SK-N-SH treated with all-trans-retinoic acid at 6 μM for 48 hours (cell line): ENCODE measurements at regions not wholly inside any gene's neighbourhood (a gene's known extent, or its start where the extent isn't known, plus 50 kb on each side); places are given as distances from the start of the nearest gene placed in this dataset.

Experiments used
- CSDC2 ChIP-seq: fragments of 250-450 bp; sonication (Bioruptor Pico); IDR thresholded peaks from 2 replicates; pipeline ENCODE4 v1.5.0; 2020; ENCODE audit warnings: mild to moderate bottlenecking, moderate library complexity
- GLIS3 ChIP-seq: fragments of 250-450 bp; sonication (Bioruptor Pico); IDR thresholded peaks from 2 replicates; pipeline ENCODE4 v1.5.0; 2020; ENCODE audit warnings: mild to moderate bottlenecking, moderate library complexity
- OSR1 ChIP-seq: fragments of 250-450 bp; sonication (Bioruptor Pico); IDR thresholded peaks from 2 replicates; pipeline ENCODE4 v1.8.0; 2022; ENCODE audit warnings: moderate library complexity, mild to moderate bottlenecking, inconsistent platforms
- SNAI2 ChIP-seq: fragments of 250-450 bp; sonication (Bioruptor Pico); IDR thresholded peaks from 2 replicates; pipeline ENCODE4 v1.5.0; 2020; ENCODE audit warnings: mild to moderate bottlenecking, moderate library complexity
- TCF4 ChIP-seq: fragments of 250-450 bp; sonication (Bioruptor Pico); IDR thresholded peaks from 2 replicates; pipeline ENCODE4 v1.8.0; 2021; ENCODE audit warnings: mild to moderate bottlenecking, moderate library complexity, borderline replicate concordance
- TOX ChIP-seq: fragments of 250-450 bp; sonication (Bioruptor Pico); IDR thresholded peaks from 2 replicates; pipeline ENCODE4 v1.8.0; 2021; ENCODE audit warnings: mild to moderate bottlenecking, moderate library complexity, borderline replicate concordance
- ZC3H10 ChIP-seq: fragments of 250-450 bp; sonication (Bioruptor Pico); IDR thresholded peaks from 2 replicates; pipeline ENCODE4 v1.5.1; 2021; ENCODE audit warnings: mild to moderate bottlenecking, moderate library complexity
- ZFP3 ChIP-seq: fragments of 250-450 bp; sonication (Bioruptor Pico); IDR thresholded peaks from 2 replicates; pipeline ENCODE4 v1.5.0; 2020; ENCODE audit warnings: mild to moderate bottlenecking, moderate library complexity
- ZNF565 ChIP-seq: fragments of 450-650 bp; formaldehyde crosslinking; conservative IDR thresholded peaks from 2 replicates; pipeline ENCODE4 v1.5.0; 2020; ENCODE audit warnings: low read depth, mild to moderate bottlenecking, moderate library complexity
- TF ChIP-seq, protein P1 (sequence below): fragments of 250-450 bp; sonication (Bioruptor Pico); IDR thresholded peaks from 2 replicates; pipeline ENCODE4 v1.5.0; 2020; ENCODE audit warnings: mild to moderate bottlenecking, moderate library complexity
- TF ChIP-seq, protein P2 (sequence below): fragments of 250-450 bp; sonication (Bioruptor Pico); IDR thresholded peaks from 2 replicates; pipeline ENCODE4 v1.8.0; 2021; ENCODE audit warnings: low read depth, mild to moderate bottlenecking, moderate library complexity, borderline replicate concordance
- TF ChIP-seq, protein P3 (sequence below): fragments of 250-450 bp; sonication (Bioruptor Pico); IDR thresholded peaks from 2 replicates; pipeline ENCODE4 v1.8.0; 2020; ENCODE audit warnings: mild to moderate bottlenecking, moderate library complexity, borderline replicate concordance

DNA sequence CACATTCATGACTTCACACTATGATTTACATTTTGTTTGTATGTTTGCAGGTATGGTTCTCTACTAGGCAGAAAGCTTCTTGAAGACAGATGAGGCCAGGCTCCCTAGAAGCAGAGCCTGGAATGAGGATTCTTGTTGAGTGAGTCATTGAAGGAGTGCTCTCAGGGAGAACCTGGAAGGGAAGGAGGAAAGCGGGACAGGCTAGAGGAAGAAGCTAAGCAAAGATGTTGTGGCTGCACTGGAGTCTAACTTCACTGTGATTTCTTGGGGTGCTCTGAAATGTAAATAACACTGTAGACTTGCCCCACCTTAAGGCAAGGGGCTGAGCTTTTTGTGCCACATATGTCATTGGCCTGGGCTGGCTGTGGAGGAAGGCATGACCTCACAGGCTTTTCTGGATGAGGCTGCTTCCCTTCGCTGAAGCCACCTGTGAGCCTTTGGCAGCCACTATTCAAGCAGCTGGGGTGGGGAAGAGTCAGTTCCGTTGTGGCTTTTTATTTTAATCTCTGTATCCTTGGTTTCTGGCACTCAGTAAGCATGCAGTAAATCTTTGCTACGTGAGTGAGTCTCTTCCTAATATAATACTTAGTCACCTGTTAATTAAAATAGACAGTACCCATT, 307.3 kb downstream of the SV2B start:
- no peak for TF ChIP-seq ZFP3 (CRISPR knock-in tag)
- TF ChIP-seq ZNF565 (CRISPR knock-in tag), result no peak
- TF ChIP-seq ZC3H10 (CRISPR knock-in tag), result no peak
- no peak for TF ChIP-seq OSR1 (CRISPR knock-in tag)
- TF ChIP-seq, protein P1, sequence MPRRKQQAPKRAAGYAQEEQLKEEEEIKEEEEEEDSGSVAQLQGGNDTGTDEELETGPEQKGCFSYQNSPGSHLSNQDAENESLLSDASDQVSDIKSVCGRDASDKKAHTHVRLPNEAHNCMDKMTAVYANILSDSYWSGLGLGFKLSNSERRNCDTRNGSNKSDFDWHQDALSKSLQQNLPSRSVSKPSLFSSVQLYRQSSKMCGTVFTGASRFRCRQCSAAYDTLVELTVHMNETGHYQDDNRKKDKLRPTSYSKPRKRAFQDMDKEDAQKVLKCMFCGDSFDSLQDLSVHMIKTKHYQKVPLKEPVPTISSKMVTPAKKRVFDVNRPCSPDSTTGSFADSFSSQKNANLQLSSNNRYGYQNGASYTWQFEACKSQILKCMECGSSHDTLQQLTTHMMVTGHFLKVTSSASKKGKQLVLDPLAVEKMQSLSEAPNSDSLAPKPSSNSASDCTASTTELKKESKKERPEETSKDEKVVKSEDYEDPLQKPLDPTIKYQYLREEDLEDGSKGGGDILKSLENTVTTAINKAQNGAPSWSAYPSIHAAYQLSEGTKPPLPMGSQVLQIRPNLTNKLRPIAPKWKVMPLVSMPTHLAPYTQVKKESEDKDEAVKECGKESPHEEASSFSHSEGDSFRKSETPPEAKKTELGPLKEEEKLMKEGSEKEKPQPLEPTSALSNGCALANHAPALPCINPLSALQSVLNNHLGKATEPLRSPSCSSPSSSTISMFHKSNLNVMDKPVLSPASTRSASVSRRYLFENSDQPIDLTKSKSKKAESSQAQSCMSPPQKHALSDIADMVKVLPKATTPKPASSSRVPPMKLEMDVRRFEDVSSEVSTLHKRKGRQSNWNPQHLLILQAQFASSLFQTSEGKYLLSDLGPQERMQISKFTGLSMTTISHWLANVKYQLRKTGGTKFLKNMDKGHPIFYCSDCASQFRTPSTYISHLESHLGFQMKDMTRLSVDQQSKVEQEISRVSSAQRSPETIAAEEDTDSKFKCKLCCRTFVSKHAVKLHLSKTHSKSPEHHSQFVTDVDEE (CRISPR knock-in tag), result no peak
- TF ChIP-seq, protein P2, sequence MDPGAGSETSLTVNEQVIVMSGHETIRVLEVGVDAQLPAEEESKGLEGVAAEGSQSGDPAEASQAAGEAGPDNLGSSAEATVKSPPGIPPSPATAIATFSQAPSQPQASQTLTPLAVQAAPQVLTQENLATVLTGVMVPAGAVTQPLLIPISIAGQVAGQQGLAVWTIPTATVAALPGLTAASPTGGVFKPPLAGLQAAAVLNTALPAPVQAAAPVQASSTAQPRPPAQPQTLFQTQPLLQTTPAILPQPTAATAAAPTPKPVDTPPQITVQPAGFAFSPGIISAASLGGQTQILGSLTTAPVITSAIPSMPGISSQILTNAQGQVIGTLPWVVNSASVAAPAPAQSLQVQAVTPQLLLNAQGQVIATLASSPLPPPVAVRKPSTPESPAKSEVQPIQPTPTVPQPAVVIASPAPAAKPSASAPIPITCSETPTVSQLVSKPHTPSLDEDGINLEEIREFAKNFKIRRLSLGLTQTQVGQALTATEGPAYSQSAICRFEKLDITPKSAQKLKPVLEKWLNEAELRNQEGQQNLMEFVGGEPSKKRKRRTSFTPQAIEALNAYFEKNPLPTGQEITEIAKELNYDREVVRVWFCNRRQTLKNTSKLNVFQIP, result no peak
- no peak for TF ChIP-seq TCF4
- TF ChIP-seq GLIS3 (CRISPR knock-in tag), result no peak
- no peak for TF ChIP-seq SNAI2
- TF ChIP-seq TOX (CRISPR knock-in tag), result no peak
- TF ChIP-seq, protein P3, sequence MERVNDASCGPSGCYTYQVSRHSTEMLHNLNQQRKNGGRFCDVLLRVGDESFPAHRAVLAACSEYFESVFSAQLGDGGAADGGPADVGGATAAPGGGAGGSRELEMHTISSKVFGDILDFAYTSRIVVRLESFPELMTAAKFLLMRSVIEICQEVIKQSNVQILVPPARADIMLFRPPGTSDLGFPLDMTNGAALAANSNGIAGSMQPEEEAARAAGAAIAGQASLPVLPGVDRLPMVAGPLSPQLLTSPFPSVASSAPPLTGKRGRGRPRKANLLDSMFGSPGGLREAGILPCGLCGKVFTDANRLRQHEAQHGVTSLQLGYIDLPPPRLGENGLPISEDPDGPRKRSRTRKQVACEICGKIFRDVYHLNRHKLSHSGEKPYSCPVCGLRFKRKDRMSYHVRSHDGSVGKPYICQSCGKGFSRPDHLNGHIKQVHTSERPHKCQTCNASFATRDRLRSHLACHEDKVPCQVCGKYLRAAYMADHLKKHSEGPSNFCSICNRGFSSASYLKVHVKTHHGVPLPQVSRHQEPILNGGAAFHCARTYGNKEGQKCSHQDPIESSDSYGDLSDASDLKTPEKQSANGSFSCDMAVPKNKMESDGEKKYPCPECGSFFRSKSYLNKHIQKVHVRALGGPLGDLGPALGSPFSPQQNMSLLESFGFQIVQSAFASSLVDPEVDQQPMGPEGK (CRISPR knock-in tag), result no peak
- no peak for TF ChIP-seq CSDC2
